DND-41 (cell line): ENCODE measurements at regions not wholly inside any gene's neighbourhood (a gene's known extent, or its start where the extent isn't known, plus 50 kb on each side); places are given as distances from the start of the nearest gene placed in this dataset.

Experiments
- ATAC-seq: fragments of 200-7000 bp; cut with Tn5 transposase; 3 replicates; pipeline ENCODE4 v1.9.1; 2021; ENCODE audit warnings: low read depth; ENCODE audit not compliant: insufficient read depth
- DNase-seq: peaks from one replicate; pipeline ENCODE4 v3.0.0-alpha.2; 2020
- H2AFZ ChIP-seq: 2 replicates; pipeline ENCODE4 v1.6.0; 2012; ENCODE audit warnings: low read depth, low read length
- H3K27ac ChIP-seq: 2 replicates; pipeline ENCODE4 v1.5.1; 2012; ENCODE audit warnings: low read length, inconsistent platforms
- H3K27me3 ChIP-seq: fragments of 200-600 bp; sonication (generic); 2 replicates; pipeline ENCODE4 v1.6.0; 2012; ENCODE audit warnings: low read length, mild to moderate bottlenecking, inconsistent platforms; ENCODE audit not compliant: insufficient read depth, poor library complexity
- H3K36me3 ChIP-seq: 2 replicates; pipeline ENCODE4 v1.5.1; 2012; ENCODE audit warnings: low read length, inconsistent platforms; ENCODE audit not compliant: insufficient read depth
- H3K4me1 ChIP-seq: 2 replicates; pipeline ENCODE4 v1.5.1; 2012; ENCODE audit warnings: mild to moderate bottlenecking, low read length; ENCODE audit not compliant: insufficient read depth
- H3K4me2 ChIP-seq: 2 replicates; pipeline ENCODE4 v1.6.0; 2012; ENCODE audit warnings: mild to moderate bottlenecking, moderate library complexity, low read length, inconsistent platforms; ENCODE audit not compliant: insufficient read depth
- H3K4me3 ChIP-seq, 2 experiments: fragments of 200-600 bp in 1 of 2; shearing (Covaris generic) in 1 of 2; 2 replicates each; pipeline ENCODE4 v1.5.1; 2012 to 2016; ENCODE audit warnings: inconsistent platforms in 2 of 2, low read length in 2 of 2, mild to moderate bottlenecking in 2 of 2, low read depth in 1 of 2, moderate library complexity in 1 of 2
- H3K79me2 ChIP-seq: 2 replicates; pipeline ENCODE4 v1.6.0; 2012; ENCODE audit warnings: low read length, inconsistent platforms; ENCODE audit not compliant: insufficient read depth
- H3K9ac ChIP-seq: 2 replicates; pipeline ENCODE4 v1.6.0; 2012; ENCODE audit warnings: low read depth, mild to moderate bottlenecking, inconsistent platforms, low read length, moderate library complexity
- H3K9me3 ChIP-seq: 2 replicates; pipeline ENCODE4 v1.5.1; 2012; ENCODE audit warnings: low read length, moderate library complexity, mild to moderate bottlenecking, inconsistent platforms; ENCODE audit not compliant: insufficient read depth, severe bottlenecking
- H4K20me1 ChIP-seq: 2 replicates; pipeline ENCODE4 v1.6.0; 2012; ENCODE audit warnings: low read length; ENCODE audit not compliant: insufficient read depth
- EZH2 ChIP-seq: IDR thresholded peaks from 3 replicates; pipeline ENCODE4 v1.6.1; 2012; ENCODE audit warnings: borderline replicate concordance, low read depth, mild to moderate bottlenecking, moderate library complexity, low read length, inconsistent platforms; ENCODE audit not compliant: severe bottlenecking
- TF ChIP-seq, protein P1 (sequence below): IDR thresholded peaks from 2 replicates; pipeline ENCODE4 v1.5.1; 2012; ENCODE audit warnings: borderline replicate concordance, low read length, moderate library complexity, mild to moderate bottlenecking; ENCODE audit not compliant: poor library complexity, severe bottlenecking; ENCODE audit errors: extremely low read depth

DNA sequence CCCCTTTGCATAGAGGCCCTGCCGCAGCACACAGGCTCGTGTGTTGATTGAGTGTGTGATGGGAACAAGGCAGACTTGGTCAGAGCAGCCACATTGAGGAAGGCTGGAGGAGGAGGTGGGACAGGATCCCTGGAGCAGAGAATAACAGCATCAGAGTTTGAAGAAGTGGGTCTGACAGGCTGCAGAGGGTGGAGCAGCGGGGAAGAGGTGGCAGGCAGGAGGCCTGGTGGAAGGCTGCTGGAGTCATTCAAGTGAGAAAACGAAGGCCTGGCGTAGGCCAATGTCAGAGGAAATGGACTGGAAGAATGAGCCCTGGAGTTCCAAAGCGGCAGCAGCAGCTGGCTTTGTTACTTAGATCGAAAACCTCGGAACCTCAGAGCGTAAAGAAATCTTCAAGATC, 115.0 kb upstream of the GRIK3 start:
- H2AFZ ChIP-seq, result no peak overlapping the region
- H3K27ac ChIP-seq, result no peak overlapping the region
- H3K4me1 ChIP-seq, result no peaks in the 10 kb centered on the region
- H3K36me3 ChIP-seq, result no peaks in the 10 kb centered on the region
- H3K4me3 ChIP-seq, result no peak overlapping the region
- no peaks in the 10 kb centered on the region for H3K9me3 ChIP-seq
- TF ChIP-seq, protein P1, sequence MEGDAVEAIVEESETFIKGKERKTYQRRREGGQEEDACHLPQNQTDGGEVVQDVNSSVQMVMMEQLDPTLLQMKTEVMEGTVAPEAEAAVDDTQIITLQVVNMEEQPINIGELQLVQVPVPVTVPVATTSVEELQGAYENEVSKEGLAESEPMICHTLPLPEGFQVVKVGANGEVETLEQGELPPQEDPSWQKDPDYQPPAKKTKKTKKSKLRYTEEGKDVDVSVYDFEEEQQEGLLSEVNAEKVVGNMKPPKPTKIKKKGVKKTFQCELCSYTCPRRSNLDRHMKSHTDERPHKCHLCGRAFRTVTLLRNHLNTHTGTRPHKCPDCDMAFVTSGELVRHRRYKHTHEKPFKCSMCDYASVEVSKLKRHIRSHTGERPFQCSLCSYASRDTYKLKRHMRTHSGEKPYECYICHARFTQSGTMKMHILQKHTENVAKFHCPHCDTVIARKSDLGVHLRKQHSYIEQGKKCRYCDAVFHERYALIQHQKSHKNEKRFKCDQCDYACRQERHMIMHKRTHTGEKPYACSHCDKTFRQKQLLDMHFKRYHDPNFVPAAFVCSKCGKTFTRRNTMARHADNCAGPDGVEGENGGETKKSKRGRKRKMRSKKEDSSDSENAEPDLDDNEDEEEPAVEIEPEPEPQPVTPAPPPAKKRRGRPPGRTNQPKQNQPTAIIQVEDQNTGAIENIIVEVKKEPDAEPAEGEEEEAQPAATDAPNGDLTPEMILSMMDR, result no peak
- TF ChIP-seq EZH2, result no peak
- peaks cover 8% of the 10 kb centered on the region for H4K20me1 ChIP-seq
- no peaks in the 10 kb centered on the region for H3K79me2 ChIP-seq
- no peak overlapping the region for H3K4me2 ChIP-seq
- H3K9ac ChIP-seq, result no peak overlapping the region
- DNase-seq (no peak), ATAC-seq (no peak)
- peaks cover 6% of the 10 kb centered on the region for H3K27me3 ChIP-seq

DNA sequence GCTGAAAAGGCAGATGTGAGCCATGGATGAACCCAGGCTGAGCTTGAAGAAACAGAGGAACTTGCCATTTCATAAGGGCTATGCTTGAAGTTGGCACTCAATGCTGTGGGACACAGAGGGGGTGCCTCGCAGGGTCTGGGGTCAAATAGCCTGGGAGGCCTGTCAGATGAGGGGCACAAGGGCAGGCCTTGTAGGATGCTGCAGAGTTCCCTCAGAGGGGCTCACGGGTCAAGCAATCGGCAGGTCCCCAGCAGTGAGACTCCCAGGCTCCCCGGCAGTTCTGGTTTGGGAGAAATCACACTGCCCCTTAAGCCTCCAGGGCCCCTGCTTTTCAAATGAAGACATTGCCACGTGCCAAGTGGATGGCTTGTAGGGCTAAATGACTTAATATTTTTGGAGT, 116.7 kb upstream of the GRIK3 start:
- no peak overlapping the region for H3K4me2 ChIP-seq
- peaks cover 8% of the 10 kb centered on the region for H4K20me1 ChIP-seq
- no peak overlapping the region for H3K27ac ChIP-seq
- TF ChIP-seq EZH2, result no peak
- TF ChIP-seq, protein P1, result no peak
- no peaks in the 10 kb centered on the region for H3K9me3 ChIP-seq
- peaks cover 6% of the 10 kb centered on the region for H3K27me3 ChIP-seq
- no peaks in the 10 kb centered on the region for H3K79me2 ChIP-seq
- no peak overlapping the region for H3K4me3 ChIP-seq
- no peak overlapping the region for H2AFZ ChIP-seq
- H3K9ac ChIP-seq, result no peak overlapping the region
- no peaks in the 10 kb centered on the region for H3K36me3 ChIP-seq
- ATAC-seq (no peak), DNase-seq (no peak)
- no peaks in the 10 kb centered on the region for H3K4me1 ChIP-seq

DNA sequence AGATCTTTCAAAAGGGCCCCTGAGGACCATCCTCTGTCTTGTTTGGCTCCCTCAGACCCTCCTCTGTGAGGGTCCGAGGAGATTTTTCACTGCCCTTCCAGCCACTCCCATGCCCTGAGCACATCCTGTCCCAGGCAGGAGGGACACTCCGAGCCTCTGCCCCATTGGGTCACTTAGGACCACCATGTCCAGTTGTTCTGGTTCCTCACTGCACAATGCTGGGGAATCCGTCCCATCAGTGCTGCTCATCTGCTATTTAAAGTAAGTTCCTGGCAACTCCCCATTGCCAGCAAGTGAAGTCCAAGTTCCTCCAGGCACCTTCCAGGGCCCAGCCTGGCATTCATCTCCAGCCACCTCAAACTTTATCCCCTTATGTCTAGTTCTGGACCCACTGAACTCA, 117.5 kb upstream of the GRIK3 start:
- H3K9ac ChIP-seq, result no peak overlapping the region
- H3K4me2 ChIP-seq, result no peak overlapping the region
- H3K4me1 ChIP-seq, result no peaks in the 10 kb centered on the region
- H3K9me3 ChIP-seq, result no peaks in the 10 kb centered on the region
- no peak for DNase-seq
- peaks cover 8% of the 10 kb centered on the region for H4K20me1 ChIP-seq
- no peak overlapping the region for H3K4me3 ChIP-seq
- H3K36me3 ChIP-seq, result no peaks in the 10 kb centered on the region
- peaks cover 6% of the 10 kb centered on the region for H3K27me3 ChIP-seq
- TF ChIP-seq, protein P1, result no peak
- no peak for TF ChIP-seq EZH2
- H2AFZ ChIP-seq, result no peak overlapping the region
- no peaks in the 10 kb centered on the region for H3K79me2 ChIP-seq
- no peak for ATAC-seq
- H3K27ac ChIP-seq, result no peak overlapping the region

DNA sequence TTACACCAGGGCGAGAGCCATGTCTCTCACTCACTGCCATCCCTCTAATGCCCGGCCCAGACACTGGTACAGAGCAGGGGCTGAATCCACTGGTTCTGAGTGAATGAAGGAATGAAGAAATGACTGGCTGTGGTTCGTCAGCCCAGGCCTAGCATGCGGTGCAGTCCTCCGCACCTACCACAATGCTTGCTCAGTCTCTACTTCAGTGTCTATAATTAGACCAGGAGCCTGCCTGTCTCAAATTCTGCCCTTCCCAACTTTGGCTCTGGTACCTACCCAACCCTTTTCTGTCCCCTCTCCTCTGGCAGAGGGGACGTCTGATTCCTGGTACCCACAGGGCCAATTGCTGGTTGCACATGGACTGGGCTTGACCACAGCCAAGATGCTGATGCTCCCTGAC, 118.2 kb upstream of the GRIK3 start:
- no peaks in the 10 kb centered on the region for H3K4me1 ChIP-seq
- no peaks in the 10 kb centered on the region for H3K9me3 ChIP-seq
- no peak for ATAC-seq

More for the DNA sequence above, 118.2 kb upstream of the GRIK3 start:
- no peak overlapping the region for H3K4me2 ChIP-seq
- no peaks in the 10 kb centered on the region for H3K79me2 ChIP-seq
- H2AFZ ChIP-seq, result no peak overlapping the region
- no peak overlapping the region for H3K4me3 ChIP-seq
- TF ChIP-seq, protein P1, result no peak
- TF ChIP-seq EZH2, result no peak
- no peak overlapping the region for H3K27ac ChIP-seq
- no peak overlapping the region for H3K9ac ChIP-seq
- H4K20me1 ChIP-seq, result peaks cover 8% of the 10 kb centered on the region
- no peak for DNase-seq
- no peaks in the 10 kb centered on the region for H3K36me3 ChIP-seq
- peaks cover 6% of the 10 kb centered on the region for H3K27me3 ChIP-seq
